PC-3 (cell line): ENCODE measurements at regions not wholly inside any gene's neighbourhood (a gene's known extent, or its start where the extent isn't known, plus 50 kb on each side); places are given as distances from the start of the nearest gene placed in this dataset.

Experiments
- CTCF ChIP-seq: fragments of 300-600 bp; sonication (generic); conservative IDR thresholded peaks from 2 replicates; pipeline ENCODE4 v1.5.1; 2017; ENCODE audit warnings: antibody characterized with exemption, low read depth, mild to moderate bottlenecking, low read length
- EZH2 ChIP-seq: fragments of 300-600 bp; sonication (generic); IDR thresholded peaks from one replicate; pipeline ENCODE4 v1.6.1; 2017; ENCODE audit warnings: antibody characterized with exemption, mild to moderate bottlenecking, low read length; ENCODE audit not compliant: unreplicated experiment
- EZH2phosphoT487 ChIP-seq: fragments of 300-600 bp; sonication (generic); IDR thresholded peaks from 2 replicates; pipeline ENCODE4 v1.6.1; 2018; ENCODE audit warnings: mild to moderate bottlenecking, antibody characterized with exemption, low read length, borderline replicate concordance

- TF ChIP-seq CTCF (no peak), EZH2phosphoT487 (no peak), EZH2 (no peak)
These were observed 285.1 kb upstream of the FMR1 start for GRCh38 chrX:147626605-147627004.
